ENCODE measurements at regions not wholly inside any gene's neighbourhood (a gene's known extent, or its start where the extent isn't known, plus 50 kb on each side); places are given as distances from the start of the nearest gene placed in this dataset.
"Not testable (repeated sequence)": the region's sequence is repeated elsewhere in the genome, so short reads cannot be mapped to it uniquely, and the experiment has no call there.

GRCh38 chr7:91358303-91358702, 94.1 kb downstream of the FZD1 start:
- CTCF ChIA-PET, result no interaction called here
- Mint-ChIP-seq H3K27ac (no peak overlapping the region), H3K27me3 (ENCODE audit: low read depth) (peaks cover 12% of the 10 kb centered on the region), H3K4me1 (ENCODE audit: low read depth) (no peaks in the 10 kb centered on the region), H3K4me3 (no peak overlapping the region), H3K36me3 (ENCODE audit: low read depth) (no peaks in the 10 kb centered on the region), H3K9me3 (no peaks in the 10 kb centered on the region)
- intact Hi-C loops (cut with micrococcal nuclease), result no loop called here
- no peak for DNase-seq

- H3K36me3 Mint-ChIP-seq (ENCODE audit: low read depth); DNase-seq; intact Hi-C loops (cut with micrococcal nuclease); H3K27ac Mint-ChIP-seq; H3K4me3 Mint-ChIP-seq; H3K4me1 Mint-ChIP-seq (ENCODE audit: low read depth); H3K9me3 Mint-ChIP-seq; CTCF ChIA-PET; H3K27me3 Mint-ChIP-seq (ENCODE audit: low read depth): not testable (repeated sequence)
Measured at GRCh38 chr7:91365097-91365496, 100.9 kb downstream of the FZD1 start.

- Mint-ChIP-seq H3K4me3 (no peak overlapping the region), H3K9me3 (no peaks in the 10 kb centered on the region), H3K4me1 (ENCODE audit: low read depth) (no peaks in the 10 kb centered on the region), H3K27ac (no peak overlapping the region), H3K27me3 (ENCODE audit: low read depth) (peaks cover 9% of the 10 kb centered on the region), H3K36me3 (ENCODE audit: low read depth) (no peaks in the 10 kb centered on the region)
- intact Hi-C loops (cut with micrococcal nuclease), result no loop called here
- CTCF ChIA-PET, result no interaction called here
- DNase-seq, result no peak
Measured at GRCh38 chr7:91366091-91366490, 101.9 kb downstream of the FZD1 start.

GRCh38 chr7:91367812-91368578, 103.8 kb downstream of the FZD1 start:
- no peak overlapping the region for H3K27ac Mint-ChIP-seq
- no peak overlapping the region for H3K4me3 Mint-ChIP-seq
- CTCF ChIA-PET, result no interaction called here
- H3K4me1 Mint-ChIP-seq (ENCODE audit: low read depth), result no peaks in the 10 kb centered on the region
- no peaks in the 10 kb centered on the region for H3K9me3 Mint-ChIP-seq
- no peak for DNase-seq
- H3K27me3 Mint-ChIP-seq (ENCODE audit: low read depth), result no peaks in the 10 kb centered on the region
- intact Hi-C loops (cut with micrococcal nuclease), result no loop called here
- H3K36me3 Mint-ChIP-seq (ENCODE audit: low read depth), result no peaks in the 10 kb centered on the region

GRCh38 chr7:91372323-91372722, 108.1 kb downstream of the FZD1 start:
- no peaks in the 10 kb centered on the region for H3K9me3 Mint-ChIP-seq

GRCh38 chr7:91373111-91373800, 109.0 kb downstream of the FZD1 start:
- Mint-ChIP-seq H3K27ac (no peak overlapping the region), H3K4me3 (no peak overlapping the region), H3K4me1 (ENCODE audit: low read depth) (no peaks in the 10 kb centered on the region), H3K36me3 (ENCODE audit: low read depth) (no peaks in the 10 kb centered on the region), H3K9me3 (no peaks in the 10 kb centered on the region), H3K27me3 (ENCODE audit: low read depth) (no peaks in the 10 kb centered on the region)
- intact Hi-C loops (cut with micrococcal nuclease), result no loop called here
- DNase-seq, result no peak
- CTCF ChIA-PET, result interaction anchor here (0.6 kb wide), 1 partner anchor 297 kb away, joined by 4 read pairs; no protein-coding TSS in a partner anchor

More at GRCh38 chr7:91372323-91372722, 108.1 kb downstream of the FZD1 start:
- Mint-ChIP-seq H3K27me3 (ENCODE audit: low read depth) (no peaks in the 10 kb centered on the region), H3K27ac (no peak overlapping the region), H3K4me3 (no peak overlapping the region), H3K4me1 (ENCODE audit: low read depth) (no peaks in the 10 kb centered on the region), H3K36me3 (ENCODE audit: low read depth) (no peaks in the 10 kb centered on the region)
- CTCF ChIA-PET, result interaction anchor here (0.6 kb wide), 1 partner anchor 296 kb away, joined by 4 read pairs; no protein-coding TSS in a partner anchor
- intact Hi-C loops (cut with micrococcal nuclease), result no loop called here
- no peak for DNase-seq

- no peak overlapping the region for H3K27ac Mint-ChIP-seq
Measured at GRCh38 chr7:91374321-91374989, 110.2 kb downstream of the FZD1 start.

GRCh38 chr7:91375378-91375777, 111.1 kb downstream of the FZD1 start:
- no peak overlapping the region for H3K27ac Mint-ChIP-seq
- DNase-seq, result no peak
- H3K9me3 Mint-ChIP-seq, result no peaks in the 10 kb centered on the region
- no peak overlapping the region for H3K4me3 Mint-ChIP-seq
- H3K36me3 Mint-ChIP-seq (ENCODE audit: low read depth), result no peaks in the 10 kb centered on the region
- intact Hi-C loops (cut with micrococcal nuclease), result no loop called here
- H3K27me3 Mint-ChIP-seq (ENCODE audit: low read depth), result no peaks in the 10 kb centered on the region
- CTCF ChIA-PET, result no interaction called here
- no peaks in the 10 kb centered on the region for H3K4me1 Mint-ChIP-seq (ENCODE audit: low read depth)

More at GRCh38 chr7:91374321-91374989, 110.2 kb downstream of the FZD1 start:
- Mint-ChIP-seq H3K4me1 (ENCODE audit: low read depth) (no peaks in the 10 kb centered on the region), H3K36me3 (ENCODE audit: low read depth) (no peaks in the 10 kb centered on the region), H3K4me3 (no peak overlapping the region), H3K27me3 (ENCODE audit: low read depth) (no peaks in the 10 kb centered on the region), H3K9me3 (no peaks in the 10 kb centered on the region)
- CTCF ChIA-PET, result interaction anchor here (0.6 kb wide), 2 partner anchors 254 to 947 kb away, joined by 3 read pairs; no protein-coding TSS in a partner anchor
- no peak for DNase-seq
- intact Hi-C loops (cut with micrococcal nuclease), result no loop called here

- CTCF ChIA-PET, result no interaction called here
- intact Hi-C loops (cut with micrococcal nuclease), result no loop called here
- Mint-ChIP-seq H3K9me3 (no peaks in the 10 kb centered on the region), H3K4me1 (ENCODE audit: low read depth) (no peaks in the 10 kb centered on the region), H3K27me3 (ENCODE audit: low read depth) (no peaks in the 10 kb centered on the region), H3K36me3 (ENCODE audit: low read depth) (no peaks in the 10 kb centered on the region), H3K4me3 (no peak overlapping the region), H3K27ac (no peak overlapping the region)
- DNase-seq, result no peak
Measured at GRCh38 chr7:91378131-91378530, 113.9 kb downstream of the FZD1 start.

- no peaks in the 10 kb centered on the region for H3K4me1 Mint-ChIP-seq (ENCODE audit: low read depth)
- no peaks in the 10 kb centered on the region for H3K27me3 Mint-ChIP-seq (ENCODE audit: low read depth)
- H3K4me3 Mint-ChIP-seq, result no peak overlapping the region
- no peaks in the 10 kb centered on the region for H3K9me3 Mint-ChIP-seq
- no peaks in the 10 kb centered on the region for H3K36me3 Mint-ChIP-seq (ENCODE audit: low read depth)
- no peak overlapping the region for H3K27ac Mint-ChIP-seq
- DNase-seq, result no peak
- CTCF ChIA-PET, result no interaction called here
- intact Hi-C loops (cut with micrococcal nuclease), result no loop called here
Measured at GRCh38 chr7:91379236-91379635, 115.0 kb downstream of the FZD1 start.

GRCh38 chr7:91379991-91380390, 115.8 kb downstream of the FZD1 start:
- Mint-ChIP-seq H3K27ac (no peak overlapping the region), H3K9me3 (no peaks in the 10 kb centered on the region), H3K36me3 (ENCODE audit: low read depth) (no peaks in the 10 kb centered on the region), H3K27me3 (ENCODE audit: low read depth) (no peaks in the 10 kb centered on the region), H3K4me1 (ENCODE audit: low read depth) (no peaks in the 10 kb centered on the region), H3K4me3 (no peak overlapping the region)
- CTCF ChIA-PET, result no interaction called here
- intact Hi-C loops (cut with micrococcal nuclease), result no loop called here
- DNase-seq, result no peak

- Mint-ChIP-seq H3K9me3 (no peaks in the 10 kb centered on the region), H3K4me3 (no peak overlapping the region), H3K36me3 (ENCODE audit: low read depth) (no peaks in the 10 kb centered on the region), H3K27me3 (ENCODE audit: low read depth) (no peaks in the 10 kb centered on the region), H3K27ac (no peak overlapping the region), H3K4me1 (ENCODE audit: low read depth) (no peaks in the 10 kb centered on the region)
- no peak for DNase-seq
- intact Hi-C loops (cut with micrococcal nuclease), result no loop called here
- CTCF ChIA-PET, result no interaction called here
Measured at GRCh38 chr7:91383053-91383904, 119.0 kb downstream of the FZD1 start.
